ENCODE measurements at regions not wholly inside any gene's neighbourhood (a gene's known extent, or its start where the extent isn't known, plus 50 kb on each side); places are given as distances from the start of the nearest gene placed in this dataset.

DNA sequence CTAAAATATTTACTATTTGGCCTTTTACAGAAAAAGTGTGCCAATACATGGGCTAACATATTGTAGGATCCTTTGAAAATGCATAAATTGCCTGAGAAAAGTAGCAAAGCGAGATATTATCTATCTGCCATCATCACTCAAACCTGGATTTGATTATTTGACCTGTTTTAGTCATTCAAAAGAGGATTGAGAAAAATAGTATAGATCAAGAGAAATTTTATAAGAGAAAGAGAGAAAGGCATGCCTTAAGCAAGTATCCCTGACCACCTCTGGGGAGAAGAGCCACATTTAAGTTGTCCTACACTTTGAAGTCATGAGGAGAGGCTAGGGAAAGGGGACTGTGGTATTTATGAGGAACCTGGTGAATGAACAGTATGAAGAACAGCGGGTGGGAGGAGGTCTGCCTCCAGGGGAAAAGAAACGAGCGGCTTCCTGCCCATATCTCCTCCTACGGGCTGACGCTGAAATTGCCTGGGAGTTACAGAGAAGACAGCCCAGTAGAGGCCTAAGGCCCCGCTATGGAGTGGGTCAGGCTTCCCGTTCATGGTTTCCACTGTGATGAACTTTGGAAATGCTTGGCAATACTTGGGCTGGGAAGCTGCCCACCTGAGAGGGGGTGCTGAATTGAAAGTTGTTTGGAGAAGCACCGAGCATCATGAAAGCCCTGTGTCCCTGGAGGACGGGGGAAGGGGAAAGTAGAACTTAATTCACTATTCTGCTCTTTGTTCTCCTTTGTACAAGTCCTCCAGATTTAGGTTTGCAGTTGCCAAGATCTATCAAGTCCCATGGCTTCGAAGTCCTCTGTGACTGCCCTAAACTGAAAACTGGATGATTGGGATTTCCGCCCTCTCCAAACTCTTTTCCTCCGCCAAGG, 106.9 kb upstream of the ACSL4 start:
- Histone ChIP-seq H3K4me3 (no peak overlapping the region), H3K36me3 (no peaks in the 10 kb centered on the region), H3K9me3 (no peaks in the 10 kb centered on the region), H3K27me3 (no peaks in the 10 kb centered on the region), H3K4me1 (no peaks in the 10 kb centered on the region), H3K27ac (peak overlapping the region in 2 of 4 donors; percentile 23 to 59)
- DNase-seq, result no peak
- TF ChIP-seq, protein P1, sequence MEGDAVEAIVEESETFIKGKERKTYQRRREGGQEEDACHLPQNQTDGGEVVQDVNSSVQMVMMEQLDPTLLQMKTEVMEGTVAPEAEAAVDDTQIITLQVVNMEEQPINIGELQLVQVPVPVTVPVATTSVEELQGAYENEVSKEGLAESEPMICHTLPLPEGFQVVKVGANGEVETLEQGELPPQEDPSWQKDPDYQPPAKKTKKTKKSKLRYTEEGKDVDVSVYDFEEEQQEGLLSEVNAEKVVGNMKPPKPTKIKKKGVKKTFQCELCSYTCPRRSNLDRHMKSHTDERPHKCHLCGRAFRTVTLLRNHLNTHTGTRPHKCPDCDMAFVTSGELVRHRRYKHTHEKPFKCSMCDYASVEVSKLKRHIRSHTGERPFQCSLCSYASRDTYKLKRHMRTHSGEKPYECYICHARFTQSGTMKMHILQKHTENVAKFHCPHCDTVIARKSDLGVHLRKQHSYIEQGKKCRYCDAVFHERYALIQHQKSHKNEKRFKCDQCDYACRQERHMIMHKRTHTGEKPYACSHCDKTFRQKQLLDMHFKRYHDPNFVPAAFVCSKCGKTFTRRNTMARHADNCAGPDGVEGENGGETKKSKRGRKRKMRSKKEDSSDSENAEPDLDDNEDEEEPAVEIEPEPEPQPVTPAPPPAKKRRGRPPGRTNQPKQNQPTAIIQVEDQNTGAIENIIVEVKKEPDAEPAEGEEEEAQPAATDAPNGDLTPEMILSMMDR (IDR thresholded peaks at IDR 0.05), result no peak
- no peak for TF ChIP-seq POLR2A (IDR thresholded peaks at IDR 0.05)

DNA sequence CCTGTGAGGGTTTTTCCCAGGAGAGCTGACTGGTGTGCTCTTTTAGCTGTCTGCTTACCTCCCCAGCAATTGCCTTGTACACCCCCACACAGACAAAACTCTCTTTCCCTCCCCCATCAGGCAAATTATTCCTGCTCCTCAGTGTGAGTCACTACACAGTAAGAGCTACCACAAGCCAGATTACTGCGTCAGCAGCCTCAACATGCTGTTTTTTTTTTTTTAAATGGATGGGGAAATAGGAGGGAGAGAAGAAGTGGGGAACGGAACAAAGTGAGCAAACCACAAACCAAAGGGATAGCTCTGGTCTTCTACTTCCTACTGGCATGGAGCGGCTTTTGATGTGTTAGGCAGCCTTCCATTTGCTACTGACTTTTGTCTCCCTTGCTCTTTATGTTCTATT, 107.5 kb upstream of the ACSL4 start:
- no peak overlapping the region for H3K4me3 ChIP-seq
- peak overlapping the region in 2 of 4 donors; percentile 23 to 59 for H3K27ac ChIP-seq
- no peaks in the 10 kb centered on the region for H3K36me3 ChIP-seq
- no peak for DNase-seq
- TF ChIP-seq POLR2A (IDR thresholded peaks at IDR 0.05), result no peak
- TF ChIP-seq, protein P1 (IDR thresholded peaks at IDR 0.05), result no peak
- no peaks in the 10 kb centered on the region for H3K4me1 ChIP-seq
- no peaks in the 10 kb centered on the region for H3K9me3 ChIP-seq
- no peaks in the 10 kb centered on the region for H3K27me3 ChIP-seq

DNA sequence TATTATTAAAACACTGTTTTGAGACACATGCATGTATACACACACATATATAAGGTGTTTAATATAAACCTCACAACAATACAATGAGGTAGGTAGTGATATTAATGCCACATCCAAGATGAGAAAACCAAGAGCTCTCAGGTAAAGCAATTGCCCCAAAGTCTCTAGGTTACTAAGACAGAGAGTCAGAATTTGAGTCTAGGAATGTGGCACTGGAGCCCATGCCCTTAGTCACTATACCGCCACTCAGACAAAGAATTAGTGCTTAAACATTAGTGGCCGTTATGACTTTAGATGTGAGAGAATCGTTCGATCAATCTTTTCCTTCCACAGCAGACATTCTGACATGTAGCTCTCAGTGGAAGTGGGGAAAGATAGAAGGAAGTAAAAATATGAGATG, 108.2 kb upstream of the ACSL4 start:
- Histone ChIP-seq H3K4me1 (no peaks in the 10 kb centered on the region), H3K27ac (no peak overlapping the region), H3K9me3 (no peaks in the 10 kb centered on the region), H3K27me3 (no peaks in the 10 kb centered on the region), H3K36me3 (no peaks in the 10 kb centered on the region), H3K4me3 (no peak overlapping the region)
- no peak for TF ChIP-seq POLR2A (IDR thresholded peaks at IDR 0.05)
- TF ChIP-seq, protein P1 (IDR thresholded peaks at IDR 0.05), result no peak
- DNase-seq, result no peak

DNA sequence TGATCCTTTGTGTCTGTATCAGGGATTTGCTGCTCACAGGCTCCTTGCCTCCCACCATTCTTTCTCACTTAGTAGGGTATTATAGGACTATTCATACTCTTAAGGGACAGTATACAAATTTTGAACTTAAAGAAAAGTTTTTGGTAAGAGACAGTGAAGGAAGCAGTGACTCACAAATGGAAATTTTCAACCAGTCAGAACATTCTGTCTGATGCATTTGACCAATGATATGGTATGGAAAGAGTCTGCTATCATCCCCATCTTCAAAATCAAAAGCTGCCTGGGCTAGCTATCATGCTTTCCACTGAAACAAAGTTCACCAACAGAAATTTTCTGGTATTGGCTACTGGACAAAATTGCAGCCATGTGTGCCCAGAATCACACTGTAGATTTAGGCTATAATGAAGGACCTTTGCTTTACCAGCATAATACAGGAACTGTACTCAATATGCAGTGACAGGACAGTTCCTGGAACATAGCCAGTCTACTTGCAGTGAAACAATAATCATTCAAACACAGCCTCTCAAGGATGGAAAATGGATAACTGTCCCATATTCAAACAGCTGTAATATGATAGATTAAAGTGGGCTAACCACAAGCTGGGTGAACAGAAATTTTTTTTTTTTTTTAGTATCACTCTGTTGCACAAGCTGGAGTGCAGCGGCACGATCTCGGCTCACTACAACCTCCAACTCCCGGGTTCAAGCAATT, 109.0 kb upstream of the ACSL4 start:
- H3K27ac ChIP-seq, result no peak overlapping the region
- TF ChIP-seq POLR2A (IDR thresholded peaks at IDR 0.05), result no peak
- TF ChIP-seq, protein P1 (IDR thresholded peaks at IDR 0.05), result no peak
- no peaks in the 10 kb centered on the region for H3K36me3 ChIP-seq
- no peak overlapping the region for H3K4me3 ChIP-seq
- no peaks in the 10 kb centered on the region for H3K9me3 ChIP-seq
- no peaks in the 10 kb centered on the region for H3K27me3 ChIP-seq
- H3K4me1 ChIP-seq, result no peaks in the 10 kb centered on the region
- no peak for DNase-seq

- TF ChIP-seq, protein P1 (IDR thresholded peaks at IDR 0.05), result no peak
- TF ChIP-seq POLR2A (IDR thresholded peaks at IDR 0.05), result no peak
- DNase-seq, result no peak
- H3K27me3 ChIP-seq, result no peaks in the 10 kb centered on the region
Observed at GRCh38 chrX:109842611-109843010, 109.6 kb upstream of the ACSL4 start.

More at GRCh38 chrX:109842611-109843010, 109.6 kb upstream of the ACSL4 start:
- Histone ChIP-seq H3K27ac (no peak overlapping the region), H3K4me1 (no peaks in the 10 kb centered on the region), H3K36me3 (no peaks in the 10 kb centered on the region), H3K9me3 (no peaks in the 10 kb centered on the region), H3K4me3 (no peak overlapping the region)
